ENCODE measurements at regions not wholly inside any gene's neighbourhood (a gene's known extent, or its start where the extent isn't known, plus 50 kb on each side); places are given as distances from the start of the nearest gene placed in this dataset.

GRCh38 chr2:103529798-103530502, 768.1 kb downstream of the TMEM182 start:
- no peak for DNase-seq
- in situ Hi-C loops (cut with HindIII; ENCODE audit: low pct_ligation_motif_present, low pct_unique_long_range_greater_than_20kb, low sequenced_read_pairs), result no loop called here

GRCh38 chr2:103552775-103553174, 790.9 kb downstream of the TMEM182 start:
- no peak for DNase-seq
- in situ Hi-C loops (cut with HindIII; ENCODE audit: low pct_ligation_motif_present, low pct_unique_long_range_greater_than_20kb, low sequenced_read_pairs), result no loop called here

- in situ Hi-C loops (cut with HindIII; ENCODE audit: low pct_ligation_motif_present, low pct_unique_long_range_greater_than_20kb, low sequenced_read_pairs), result no loop called here
- no peak for DNase-seq
These were observed 833.0 kb downstream of the TMEM182 start for GRCh38 chr2:103594823-103595222.

- no peak for DNase-seq
- in situ Hi-C loops (cut with HindIII; ENCODE audit: low pct_ligation_motif_present, low pct_unique_long_range_greater_than_20kb, low sequenced_read_pairs), result no loop called here
These were observed 843.4 kb downstream of the TMEM182 start for GRCh38 chr2:103605071-103605780.

- in situ Hi-C loops (cut with HindIII; ENCODE audit: low pct_ligation_motif_present, low pct_unique_long_range_greater_than_20kb, low sequenced_read_pairs), result no loop called here
- peak; percentile 20 for DNase-seq
These were observed 853.8 kb downstream of the TMEM182 start for GRCh38 chr2:103615611-103616105.

- in situ Hi-C loops (cut with HindIII; ENCODE audit: low pct_ligation_motif_present, low pct_unique_long_range_greater_than_20kb, low sequenced_read_pairs), result no loop called here
- DNase-seq, result no peak
These were observed 855.1 kb downstream of the TMEM182 start for GRCh38 chr2:103616891-103617290.

- in situ Hi-C loops (cut with HindIII; ENCODE audit: low pct_ligation_motif_present, low pct_unique_long_range_greater_than_20kb, low sequenced_read_pairs), result no loop called here
- no peak for DNase-seq
These were observed 856.3 kb downstream of the TMEM182 start for GRCh38 chr2:103618112-103618511.

GRCh38 chr2:103627301-103627700, 865.5 kb downstream of the TMEM182 start:
- in situ Hi-C loops (cut with HindIII; ENCODE audit: low pct_ligation_motif_present, low pct_unique_long_range_greater_than_20kb, low sequenced_read_pairs), result no loop called here
- no peak for DNase-seq

- in situ Hi-C loops (cut with HindIII; ENCODE audit: low pct_ligation_motif_present, low pct_unique_long_range_greater_than_20kb, low sequenced_read_pairs), result no loop called here
- no peak for DNase-seq
These were observed 877.1 kb downstream of the TMEM182 start for GRCh38 chr2:103638978-103639377.

- peak; percentile 53 for DNase-seq
- in situ Hi-C loops (cut with HindIII; ENCODE audit: low pct_ligation_motif_present, low pct_unique_long_range_greater_than_20kb, low sequenced_read_pairs), result no loop called here
These were observed 894.7 kb downstream of the TMEM182 start for GRCh38 chr2:103656558-103656957.

GRCh38 chr2:103660519-103660918, 898.7 kb downstream of the TMEM182 start:
- in situ Hi-C loops (cut with HindIII; ENCODE audit: low pct_ligation_motif_present, low pct_unique_long_range_greater_than_20kb, low sequenced_read_pairs), result no loop called here
- no peak for DNase-seq

GRCh38 chr2:103660947-103661346, 899.1 kb downstream of the TMEM182 start:
- no peak for DNase-seq
- in situ Hi-C loops (cut with HindIII; ENCODE audit: low pct_ligation_motif_present, low pct_unique_long_range_greater_than_20kb, low sequenced_read_pairs), result no loop called here

- in situ Hi-C loops (cut with HindIII; ENCODE audit: low pct_ligation_motif_present, low pct_unique_long_range_greater_than_20kb, low sequenced_read_pairs), result no loop called here
- no peak for DNase-seq
These were observed 902.9 kb downstream of the TMEM182 start for GRCh38 chr2:103664690-103665089.

GRCh38 chr2:103667335-103667884, 905.6 kb downstream of the TMEM182 start:
- in situ Hi-C loops (cut with HindIII; ENCODE audit: low pct_ligation_motif_present, low pct_unique_long_range_greater_than_20kb, low sequenced_read_pairs), result no loop called here
- DNase-seq, result peak; percentile 89

GRCh38 chr2:103669531-103669930, 907.7 kb downstream of the TMEM182 start:
- in situ Hi-C loops (cut with HindIII; ENCODE audit: low pct_ligation_motif_present, low pct_unique_long_range_greater_than_20kb, low sequenced_read_pairs), result no loop called here
- DNase-seq, result no peak
